TTC549 (cell line): ENCODE measurements at regions not wholly inside any gene's neighbourhood (a gene's known extent, or its start where the extent isn't known, plus 50 kb on each side); places are given as distances from the start of the nearest gene placed in this dataset.

Experiments
- FAIRE-seq: peaks from 2 replicates; lab custom pipeline; 2012; peaks lifted over from hg19 to GRCh38; lab: Jason Lieb, UNC

- FAIRE-seq = no peak
Measured at GRCh38 chr13:95352486-95352885, 51.2 kb upstream of the ABCC4 start.

GRCh38 chr13:95354156-95354555 is 52.9 kb upstream of the ABCC4 start:
- FAIRE-seq = no peak

GRCh38 chr13:95354680-95355487 is 53.6 kb upstream of the ABCC4 start:
- no peak for FAIRE-seq

- no peak for FAIRE-seq
Measured at GRCh38 chr13:95355494-95355893, 54.2 kb upstream of the ABCC4 start.

GRCh38 chr13:95356916-95357315 is 55.7 kb upstream of the ABCC4 start:
- FAIRE-seq = no peak

GRCh38 chr13:95357875-95358274 is 56.6 kb upstream of the ABCC4 start:
- no peak for FAIRE-seq

GRCh38 chr13:95360052-95360451 is 58.8 kb upstream of the ABCC4 start:
- no peak for FAIRE-seq

GRCh38 chr13:95360464-95361097 is 59.3 kb upstream of the ABCC4 start:
- FAIRE-seq = no peak

- FAIRE-seq = no peak
Measured at GRCh38 chr13:95361686-95362085, 60.4 kb upstream of the ABCC4 start.

- FAIRE-seq = no peak
Measured at GRCh38 chr13:95362666-95363065, 61.4 kb upstream of the ABCC4 start.

GRCh38 chr13:95367309-95367843 is 66.1 kb upstream of the ABCC4 start:
- FAIRE-seq = no peak

- no peak for FAIRE-seq
Measured at GRCh38 chr13:95368998-95369397, 67.7 kb upstream of the ABCC4 start.

- no peak for FAIRE-seq
Measured at GRCh38 chr13:95375706-95376105, 74.5 kb upstream of the ABCC4 start.

- no peak for FAIRE-seq
Measured at GRCh38 chr13:95378603-95379002, 77.4 kb upstream of the ABCC4 start.

GRCh38 chr13:95380468-95381211 is 79.4 kb upstream of the ABCC4 start:
- FAIRE-seq = peak; percentile 11

- FAIRE-seq = no peak
Measured at GRCh38 chr13:95381212-95381527, 79.9 kb upstream of the ABCC4 start.

GRCh38 chr13:95382411-95382810 is 81.2 kb upstream of the ABCC4 start:
- FAIRE-seq = no peak

- no peak for FAIRE-seq
Measured at GRCh38 chr13:95382916-95383315, 81.7 kb upstream of the ABCC4 start.

- FAIRE-seq = no peak
Measured at GRCh38 chr13:95385373-95385772, 84.1 kb upstream of the ABCC4 start.

GRCh38 chr13:95385798-95386197 is 84.5 kb upstream of the ABCC4 start:
- FAIRE-seq = no peak

- no peak for FAIRE-seq
Measured at GRCh38 chr13:95386370-95386769, 85.1 kb upstream of the ABCC4 start.

GRCh38 chr13:95387733-95388207 is 86.5 kb upstream of the ABCC4 start:
- no peak for FAIRE-seq
